ENCODE measurements at regions not wholly inside any gene's neighbourhood (a gene's known extent, or its start where the extent isn't known, plus 50 kb on each side); places are given as distances from the start of the nearest gene placed in this dataset.

GRCh38 chr4:124266721-124267120 is 445.8 kb downstream of the ANKRD50 start:
- TF ChIP-seq, protein P1, sequence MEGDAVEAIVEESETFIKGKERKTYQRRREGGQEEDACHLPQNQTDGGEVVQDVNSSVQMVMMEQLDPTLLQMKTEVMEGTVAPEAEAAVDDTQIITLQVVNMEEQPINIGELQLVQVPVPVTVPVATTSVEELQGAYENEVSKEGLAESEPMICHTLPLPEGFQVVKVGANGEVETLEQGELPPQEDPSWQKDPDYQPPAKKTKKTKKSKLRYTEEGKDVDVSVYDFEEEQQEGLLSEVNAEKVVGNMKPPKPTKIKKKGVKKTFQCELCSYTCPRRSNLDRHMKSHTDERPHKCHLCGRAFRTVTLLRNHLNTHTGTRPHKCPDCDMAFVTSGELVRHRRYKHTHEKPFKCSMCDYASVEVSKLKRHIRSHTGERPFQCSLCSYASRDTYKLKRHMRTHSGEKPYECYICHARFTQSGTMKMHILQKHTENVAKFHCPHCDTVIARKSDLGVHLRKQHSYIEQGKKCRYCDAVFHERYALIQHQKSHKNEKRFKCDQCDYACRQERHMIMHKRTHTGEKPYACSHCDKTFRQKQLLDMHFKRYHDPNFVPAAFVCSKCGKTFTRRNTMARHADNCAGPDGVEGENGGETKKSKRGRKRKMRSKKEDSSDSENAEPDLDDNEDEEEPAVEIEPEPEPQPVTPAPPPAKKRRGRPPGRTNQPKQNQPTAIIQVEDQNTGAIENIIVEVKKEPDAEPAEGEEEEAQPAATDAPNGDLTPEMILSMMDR (IDR thresholded peaks at IDR 0.05; ENCODE audit: insufficient read depth, low read depth, low read length), result no peak
- ChIA-PET CTCF (no interaction called here), POLR2A (no interaction called here)
- DNase-seq (ENCODE audit: low read depth), result peak; percentile 25
- no peaks in the 10 kb centered on the region for H3K36me3 ChIP-seq (ENCODE audit: control insufficient read depth, insufficient read depth, low read length)
- H3K4me3 ChIP-seq (ENCODE audit: low read depth, low read length), result no peak overlapping the region
- no peaks in the 10 kb centered on the region for H3K27me3 ChIP-seq (ENCODE audit: control insufficient read depth, insufficient read depth, low read length)

GRCh38 chr4:124276461-124276860 is 436.1 kb downstream of the ANKRD50 start:
- DNase-seq (ENCODE audit: low read depth), result peak; percentile 27
- CTCF ChIA-PET, result no interaction called here
- H3K4me3 ChIP-seq (ENCODE audit: low read depth, low read length), result no peak overlapping the region
- TF ChIP-seq, protein P1 (IDR thresholded peaks at IDR 0.05; ENCODE audit: insufficient read depth, low read depth, low read length), result no peak
- no peaks in the 10 kb centered on the region for H3K27me3 ChIP-seq (ENCODE audit: control insufficient read depth, insufficient read depth, low read length)
- POLR2A ChIA-PET, result no interaction called here
- H3K36me3 ChIP-seq (ENCODE audit: control insufficient read depth, insufficient read depth, low read length), result no peaks in the 10 kb centered on the region

- Histone ChIP-seq H3K27me3 (ENCODE audit: control insufficient read depth, insufficient read depth, low read length) (no peaks in the 10 kb centered on the region), H3K36me3 (ENCODE audit: control insufficient read depth, insufficient read depth, low read length) (no peaks in the 10 kb centered on the region), H3K4me3 (ENCODE audit: low read depth, low read length) (no peak overlapping the region)
- no peak for DNase-seq (ENCODE audit: low read depth)
- POLR2A ChIA-PET, result no interaction called here
- TF ChIP-seq, protein P1 (IDR thresholded peaks at IDR 0.05; ENCODE audit: insufficient read depth, low read depth, low read length), result no peak
- CTCF ChIA-PET, result no interaction called here
Measured at GRCh38 chr4:124277691-124278090, 434.8 kb downstream of the ANKRD50 start.

DNA sequence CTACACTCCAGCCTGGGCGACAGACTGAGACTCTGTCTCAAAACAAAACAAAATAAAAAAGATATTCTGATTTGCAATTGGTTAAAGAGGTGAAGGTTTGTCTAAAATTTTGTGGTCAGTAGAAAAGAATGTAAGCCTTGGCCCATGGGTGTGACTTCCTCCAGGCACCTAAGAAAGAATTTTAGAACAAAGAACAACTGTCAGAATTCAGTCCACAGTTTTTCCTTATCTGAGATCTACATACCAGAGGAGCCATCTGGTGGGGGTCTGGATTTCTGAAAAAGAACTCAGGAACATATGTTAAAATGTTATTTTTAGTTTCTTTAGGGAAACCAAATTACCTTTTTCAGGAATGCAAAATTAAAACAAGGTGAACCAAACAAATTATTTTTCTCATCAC is 434.1 kb downstream of the ANKRD50 start:
- peak; percentile 54 for DNase-seq (ENCODE audit: low read depth)
- TF ChIP-seq, protein P1 (IDR thresholded peaks at IDR 0.05; ENCODE audit: insufficient read depth, low read depth, low read length), result no peak
- Histone ChIP-seq H3K36me3 (ENCODE audit: control insufficient read depth, insufficient read depth, low read length) (no peaks in the 10 kb centered on the region), H3K4me3 (ENCODE audit: low read depth, low read length) (no peak overlapping the region), H3K27me3 (ENCODE audit: control insufficient read depth, insufficient read depth, low read length) (no peaks in the 10 kb centered on the region)
- CTCF ChIA-PET, result no interaction called here
- POLR2A ChIA-PET, result no interaction called here

DNA sequence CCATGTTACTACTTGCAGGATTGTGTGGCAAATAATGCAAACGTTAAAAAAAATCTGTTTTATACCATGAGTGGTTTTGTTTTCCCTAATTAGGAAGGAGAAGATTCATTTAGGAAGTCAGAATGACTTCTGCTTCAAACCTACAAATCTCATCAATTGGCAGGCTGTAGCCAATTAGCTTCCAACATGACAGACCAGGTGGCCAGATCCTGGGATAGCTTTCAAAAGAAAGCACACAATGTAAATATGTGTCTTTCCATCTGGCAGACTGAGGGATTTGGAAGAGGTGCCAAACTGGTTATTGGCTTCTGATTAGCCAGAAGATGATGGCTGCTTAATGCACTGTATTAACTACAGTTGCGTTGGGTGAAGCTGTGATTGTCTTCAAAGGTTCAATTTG is 432.8 kb downstream of the ANKRD50 start:
- TF ChIP-seq, protein P1 (IDR thresholded peaks at IDR 0.05; ENCODE audit: insufficient read depth, low read depth, low read length), result no peak
- Histone ChIP-seq H3K27me3 (ENCODE audit: control insufficient read depth, insufficient read depth, low read length) (no peaks in the 10 kb centered on the region), H3K36me3 (ENCODE audit: control insufficient read depth, insufficient read depth, low read length) (no peaks in the 10 kb centered on the region), H3K4me3 (ENCODE audit: low read depth, low read length) (no peak overlapping the region)
- ChIA-PET POLR2A (no interaction called here), CTCF (no interaction called here)
- no peak for DNase-seq (ENCODE audit: low read depth)
